ENCODE measurements at regions not wholly inside any gene's neighbourhood (a gene's known extent, or its start where the extent isn't known, plus 50 kb on each side); places are given as distances from the start of the nearest gene placed in this dataset.

DNA sequence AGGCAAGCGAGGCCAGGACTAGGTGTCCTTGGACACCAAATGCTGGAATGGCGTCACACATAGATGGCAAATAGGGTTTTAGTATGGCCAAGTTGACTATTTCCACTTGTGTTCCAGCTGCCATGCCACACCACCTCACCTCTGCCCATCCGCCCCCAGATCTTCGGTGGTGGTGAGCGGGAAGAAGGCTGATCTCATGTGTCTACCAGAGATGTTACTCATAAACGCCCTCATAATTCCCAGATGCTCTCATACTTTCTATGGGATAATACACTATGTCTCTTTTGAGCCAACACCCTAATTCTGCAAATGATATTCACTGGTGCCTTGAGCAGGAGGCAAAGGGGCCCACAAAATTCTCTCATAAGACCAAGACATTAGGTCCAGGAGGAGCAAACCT, 281.1 kb upstream of the FN1 start (continued):
- TF ChIP-seq CBX5 (IDR thresholded peaks at IDR 0.05; ENCODE audit: low read depth, low read length) = no peak
- TF ChIP-seq, protein P1, sequence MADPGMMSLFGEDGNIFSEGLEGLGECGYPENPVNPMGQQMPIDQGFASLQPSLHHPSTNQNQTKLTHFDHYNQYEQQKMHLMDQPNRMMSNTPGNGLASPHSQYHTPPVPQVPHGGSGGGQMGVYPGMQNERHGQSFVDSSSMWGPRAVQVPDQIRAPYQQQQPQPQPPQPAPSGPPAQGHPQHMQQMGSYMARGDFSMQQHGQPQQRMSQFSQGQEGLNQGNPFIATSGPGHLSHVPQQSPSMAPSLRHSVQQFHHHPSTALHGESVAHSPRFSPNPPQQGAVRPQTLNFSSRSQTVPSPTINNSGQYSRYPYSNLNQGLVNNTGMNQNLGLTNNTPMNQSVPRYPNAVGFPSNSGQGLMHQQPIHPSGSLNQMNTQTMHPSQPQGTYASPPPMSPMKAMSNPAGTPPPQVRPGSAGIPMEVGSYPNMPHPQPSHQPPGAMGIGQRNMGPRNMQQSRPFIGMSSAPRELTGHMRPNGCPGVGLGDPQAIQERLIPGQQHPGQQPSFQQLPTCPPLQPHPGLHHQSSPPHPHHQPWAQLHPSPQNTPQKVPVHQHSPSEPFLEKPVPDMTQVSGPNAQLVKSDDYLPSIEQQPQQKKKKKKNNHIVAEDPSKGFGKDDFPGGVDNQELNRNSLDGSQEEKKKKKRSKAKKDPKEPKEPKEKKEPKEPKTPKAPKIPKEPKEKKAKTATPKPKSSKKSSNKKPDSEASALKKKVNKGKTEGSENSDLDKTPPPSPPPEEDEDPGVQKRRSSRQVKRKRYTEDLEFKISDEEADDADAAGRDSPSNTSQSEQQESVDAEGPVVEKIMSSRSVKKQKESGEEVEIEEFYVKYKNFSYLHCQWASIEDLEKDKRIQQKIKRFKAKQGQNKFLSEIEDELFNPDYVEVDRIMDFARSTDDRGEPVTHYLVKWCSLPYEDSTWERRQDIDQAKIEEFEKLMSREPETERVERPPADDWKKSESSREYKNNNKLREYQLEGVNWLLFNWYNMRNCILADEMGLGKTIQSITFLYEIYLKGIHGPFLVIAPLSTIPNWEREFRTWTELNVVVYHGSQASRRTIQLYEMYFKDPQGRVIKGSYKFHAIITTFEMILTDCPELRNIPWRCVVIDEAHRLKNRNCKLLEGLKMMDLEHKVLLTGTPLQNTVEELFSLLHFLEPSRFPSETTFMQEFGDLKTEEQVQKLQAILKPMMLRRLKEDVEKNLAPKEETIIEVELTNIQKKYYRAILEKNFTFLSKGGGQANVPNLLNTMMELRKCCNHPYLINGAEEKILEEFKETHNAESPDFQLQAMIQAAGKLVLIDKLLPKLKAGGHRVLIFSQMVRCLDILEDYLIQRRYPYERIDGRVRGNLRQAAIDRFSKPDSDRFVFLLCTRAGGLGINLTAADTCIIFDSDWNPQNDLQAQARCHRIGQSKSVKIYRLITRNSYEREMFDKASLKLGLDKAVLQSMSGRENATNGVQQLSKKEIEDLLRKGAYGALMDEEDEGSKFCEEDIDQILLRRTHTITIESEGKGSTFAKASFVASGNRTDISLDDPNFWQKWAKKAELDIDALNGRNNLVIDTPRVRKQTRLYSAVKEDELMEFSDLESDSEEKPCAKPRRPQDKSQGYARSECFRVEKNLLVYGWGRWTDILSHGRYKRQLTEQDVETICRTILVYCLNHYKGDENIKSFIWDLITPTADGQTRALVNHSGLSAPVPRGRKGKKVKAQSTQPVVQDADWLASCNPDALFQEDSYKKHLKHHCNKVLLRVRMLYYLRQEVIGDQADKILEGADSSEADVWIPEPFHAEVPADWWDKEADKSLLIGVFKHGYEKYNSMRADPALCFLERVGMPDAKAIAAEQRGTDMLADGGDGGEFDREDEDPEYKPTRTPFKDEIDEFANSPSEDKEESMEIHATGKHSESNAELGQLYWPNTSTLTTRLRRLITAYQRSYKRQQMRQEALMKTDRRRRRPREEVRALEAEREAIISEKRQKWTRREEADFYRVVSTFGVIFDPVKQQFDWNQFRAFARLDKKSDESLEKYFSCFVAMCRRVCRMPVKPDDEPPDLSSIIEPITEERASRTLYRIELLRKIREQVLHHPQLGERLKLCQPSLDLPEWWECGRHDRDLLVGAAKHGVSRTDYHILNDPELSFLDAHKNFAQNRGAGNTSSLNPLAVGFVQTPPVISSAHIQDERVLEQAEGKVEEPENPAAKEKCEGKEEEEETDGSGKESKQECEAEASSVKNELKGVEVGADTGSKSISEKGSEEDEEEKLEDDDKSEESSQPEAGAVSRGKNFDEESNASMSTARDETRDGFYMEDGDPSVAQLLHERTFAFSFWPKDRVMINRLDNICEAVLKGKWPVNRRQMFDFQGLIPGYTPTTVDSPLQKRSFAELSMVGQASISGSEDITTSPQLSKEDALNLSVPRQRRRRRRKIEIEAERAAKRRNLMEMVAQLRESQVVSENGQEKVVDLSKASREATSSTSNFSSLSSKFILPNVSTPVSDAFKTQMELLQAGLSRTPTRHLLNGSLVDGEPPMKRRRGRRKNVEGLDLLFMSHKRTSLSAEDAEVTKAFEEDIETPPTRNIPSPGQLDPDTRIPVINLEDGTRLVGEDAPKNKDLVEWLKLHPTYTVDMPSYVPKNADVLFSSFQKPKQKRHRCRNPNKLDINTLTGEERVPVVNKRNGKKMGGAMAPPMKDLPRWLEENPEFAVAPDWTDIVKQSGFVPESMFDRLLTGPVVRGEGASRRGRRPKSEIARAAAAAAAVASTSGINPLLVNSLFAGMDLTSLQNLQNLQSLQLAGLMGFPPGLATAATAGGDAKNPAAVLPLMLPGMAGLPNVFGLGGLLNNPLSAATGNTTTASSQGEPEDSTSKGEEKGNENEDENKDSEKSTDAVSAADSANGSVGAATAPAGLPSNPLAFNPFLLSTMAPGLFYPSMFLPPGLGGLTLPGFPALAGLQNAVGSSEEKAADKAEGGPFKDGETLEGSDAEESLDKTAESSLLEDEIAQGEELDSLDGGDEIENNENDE (IDR thresholded peaks at IDR 0.05; ENCODE audit: insufficient replicate concordance, low read length) = no peak

All from H1 (cell line).